DOHH2 (cell line): ENCODE measurements at regions not wholly inside any gene's neighbourhood (a gene's known extent, or its start where the extent isn't known, plus 50 kb on each side); places are given as distances from the start of the nearest gene placed in this dataset.

Experiments
- H3F3A ChIP-seq: fragments of 200-600 bp; sonication (generic), shearing (Covaris generic); 2 replicates; pipeline ENCODE4 v1.6.0; 2016; ENCODE audit warnings: antibody characterized with exemption, mild to moderate bottlenecking; ENCODE audit not compliant: control insufficient read depth, insufficient read depth
- H3K27ac ChIP-seq: fragments of 200-600 bp; sonication (generic); 2 replicates; pipeline ENCODE4 v1.5.1; 2014; ENCODE audit warnings: low read depth, mild to moderate bottlenecking, low read length, moderate library complexity
- H3K27me3 ChIP-seq: fragments of 200-600 bp; sonication (generic); 2 replicates; pipeline ENCODE4 v1.6.1; 2014; ENCODE audit warnings: mild to moderate bottlenecking, low read length, mixed read lengths; ENCODE audit not compliant: control insufficient read depth
- H3K36me3 ChIP-seq: fragments of 200-600 bp; sonication (generic); 2 replicates; pipeline ENCODE4 v1.6.1; 2014; ENCODE audit warnings: mild to moderate bottlenecking, low read length, moderate library complexity, mixed read lengths; ENCODE audit not compliant: control insufficient read depth
- H3K4me1 ChIP-seq: fragments of 200-600 bp; sonication (generic); 2 replicates; pipeline ENCODE4 v1.6.1; 2014; ENCODE audit warnings: mild to moderate bottlenecking, low read length, mixed read lengths; ENCODE audit not compliant: control insufficient read depth
- H3K4me2 ChIP-seq: fragments of 200-600 bp; sonication (generic); 2 replicates; pipeline ENCODE4 v1.6.0; 2014; ENCODE audit warnings: mild to moderate bottlenecking, low read length, moderate library complexity
- H3K4me3 ChIP-seq: fragments of 200-600 bp; sonication (generic); 2 replicates; pipeline ENCODE4 v1.5.1; 2014; ENCODE audit warnings: mild to moderate bottlenecking, low read length, mixed read lengths
- H3K79me2 ChIP-seq: fragments of 200-600 bp; sonication (generic); 2 replicates; pipeline ENCODE4 v1.6.1; 2014; ENCODE audit warnings: mild to moderate bottlenecking, low read length, mixed read lengths; ENCODE audit not compliant: control insufficient read depth
- H3K9me2 ChIP-seq: fragments of 200-600 bp; sonication (generic); replicated peaks from 2 replicates; pipeline ENCODE4 v1.6.1; 2014; ENCODE audit warnings: mild to moderate bottlenecking, low read length, mixed read lengths; ENCODE audit not compliant: control insufficient read depth
- H3K9me3 ChIP-seq: fragments of 200-600 bp; sonication (generic); 2 replicates; pipeline ENCODE4 v1.6.1; 2014; ENCODE audit warnings: antibody characterized with exemption, low read length, mixed read lengths; ENCODE audit not compliant: control insufficient read depth, insufficient read depth
- H4K20me1 ChIP-seq: fragments of 200-600 bp; sonication (generic); 2 replicates; pipeline ENCODE4 v1.6.0; 2014; ENCODE audit warnings: low read depth, mild to moderate bottlenecking, antibody characterized with exemption, low read length, moderate library complexity; ENCODE audit not compliant: control insufficient read depth, insufficient read depth
- EZH2phosphoT487 ChIP-seq: fragments of 200-600 bp; sonication (generic); IDR thresholded peaks from 2 replicates; pipeline ENCODE4 v1.6.1; 2017; ENCODE audit warnings: borderline replicate concordance, mild to moderate bottlenecking, antibody characterized with exemption, low read length, moderate library complexity, mixed read lengths
- TF ChIP-seq, protein P1 (sequence below): fragments of 200-600 bp; sonication (generic); IDR thresholded peaks from one replicate; pipeline ENCODE4 v1.5.1; 2014; ENCODE audit warnings: antibody characterized with exemption, mild to moderate bottlenecking, low read depth, low read length; ENCODE audit not compliant: poor library complexity, severe bottlenecking

- H3F3A ChIP-seq, result no peaks in the 10 kb centered on the region
- H3K9me2 ChIP-seq, result no peaks in the 10 kb centered on the region
- no peaks in the 10 kb centered on the region for H3K9me3 ChIP-seq
- H3K27ac ChIP-seq, result no peak overlapping the region
- H4K20me1 ChIP-seq, result no peaks in the 10 kb centered on the region
- no peak for TF ChIP-seq EZH2phosphoT487
- TF ChIP-seq, protein P1, sequence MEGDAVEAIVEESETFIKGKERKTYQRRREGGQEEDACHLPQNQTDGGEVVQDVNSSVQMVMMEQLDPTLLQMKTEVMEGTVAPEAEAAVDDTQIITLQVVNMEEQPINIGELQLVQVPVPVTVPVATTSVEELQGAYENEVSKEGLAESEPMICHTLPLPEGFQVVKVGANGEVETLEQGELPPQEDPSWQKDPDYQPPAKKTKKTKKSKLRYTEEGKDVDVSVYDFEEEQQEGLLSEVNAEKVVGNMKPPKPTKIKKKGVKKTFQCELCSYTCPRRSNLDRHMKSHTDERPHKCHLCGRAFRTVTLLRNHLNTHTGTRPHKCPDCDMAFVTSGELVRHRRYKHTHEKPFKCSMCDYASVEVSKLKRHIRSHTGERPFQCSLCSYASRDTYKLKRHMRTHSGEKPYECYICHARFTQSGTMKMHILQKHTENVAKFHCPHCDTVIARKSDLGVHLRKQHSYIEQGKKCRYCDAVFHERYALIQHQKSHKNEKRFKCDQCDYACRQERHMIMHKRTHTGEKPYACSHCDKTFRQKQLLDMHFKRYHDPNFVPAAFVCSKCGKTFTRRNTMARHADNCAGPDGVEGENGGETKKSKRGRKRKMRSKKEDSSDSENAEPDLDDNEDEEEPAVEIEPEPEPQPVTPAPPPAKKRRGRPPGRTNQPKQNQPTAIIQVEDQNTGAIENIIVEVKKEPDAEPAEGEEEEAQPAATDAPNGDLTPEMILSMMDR, result no peak
- H3K4me2 ChIP-seq, result no peak overlapping the region
- no peaks in the 10 kb centered on the region for H3K79me2 ChIP-seq
- H3K4me1 ChIP-seq, result no peaks in the 10 kb centered on the region
- H3K36me3 ChIP-seq, result no peaks in the 10 kb centered on the region
- no peaks in the 10 kb centered on the region; the same call in 1 of the 2 replicates for H3K27me3 ChIP-seq
- no peak overlapping the region for H3K4me3 ChIP-seq
Observed at GRCh38 chr2:58501371-58502160, 260.4 kb upstream of the FANCL start.

GRCh38 chr2:58497168-58497567, 256.0 kb upstream of the FANCL start:
- no peaks in the 10 kb centered on the region for H3K4me1 ChIP-seq
- no peak overlapping the region for H3K4me2 ChIP-seq
- no peak overlapping the region for H3K4me3 ChIP-seq
- TF ChIP-seq EZH2phosphoT487, result no peak
- TF ChIP-seq, protein P1, result no peak
- H3K27me3 ChIP-seq, result no peaks in the 10 kb centered on the region
- H3K9me2 ChIP-seq, result no peaks in the 10 kb centered on the region
- no peaks in the 10 kb centered on the region for H3K79me2 ChIP-seq
- no peaks in the 10 kb centered on the region for H4K20me1 ChIP-seq
- H3F3A ChIP-seq, result no peaks in the 10 kb centered on the region
- H3K27ac ChIP-seq, result no peak overlapping the region
- H3K36me3 ChIP-seq, result no peaks in the 10 kb centered on the region
- no peaks in the 10 kb centered on the region for H3K9me3 ChIP-seq

- no peaks in the 10 kb centered on the region for H3K9me2 ChIP-seq
- H3K27me3 ChIP-seq, result no peaks in the 10 kb centered on the region
- no peaks in the 10 kb centered on the region for H4K20me1 ChIP-seq
- H3K79me2 ChIP-seq, result no peaks in the 10 kb centered on the region
- TF ChIP-seq, protein P1, result no peak
- TF ChIP-seq EZH2phosphoT487, result no peak
- H3K4me1 ChIP-seq, result no peaks in the 10 kb centered on the region
- no peaks in the 10 kb centered on the region for H3K9me3 ChIP-seq
- H3K4me2 ChIP-seq, result no peak overlapping the region
- no peaks in the 10 kb centered on the region for H3K36me3 ChIP-seq
- H3K27ac ChIP-seq, result no peak overlapping the region
- no peak overlapping the region for H3K4me3 ChIP-seq
- no peaks in the 10 kb centered on the region for H3F3A ChIP-seq
Observed at GRCh38 chr2:58495806-58496205, 254.7 kb upstream of the FANCL start.
